HG02763 (cell line): ENCODE measurements at regions not wholly inside any gene's neighbourhood (a gene's known extent, or its start where the extent isn't known, plus 50 kb on each side); places are given as distances from the start of the nearest gene placed in this dataset.

Experiments used
- ATAC-seq: cut with Tn5 transposase; IDR thresholded peaks from one replicate; pipeline ENCODE4 v1.9.1; 2021; ENCODE audit warnings: mild to moderate bottlenecking, moderate library complexity; ENCODE audit not compliant: unreplicated experiment

DNA sequence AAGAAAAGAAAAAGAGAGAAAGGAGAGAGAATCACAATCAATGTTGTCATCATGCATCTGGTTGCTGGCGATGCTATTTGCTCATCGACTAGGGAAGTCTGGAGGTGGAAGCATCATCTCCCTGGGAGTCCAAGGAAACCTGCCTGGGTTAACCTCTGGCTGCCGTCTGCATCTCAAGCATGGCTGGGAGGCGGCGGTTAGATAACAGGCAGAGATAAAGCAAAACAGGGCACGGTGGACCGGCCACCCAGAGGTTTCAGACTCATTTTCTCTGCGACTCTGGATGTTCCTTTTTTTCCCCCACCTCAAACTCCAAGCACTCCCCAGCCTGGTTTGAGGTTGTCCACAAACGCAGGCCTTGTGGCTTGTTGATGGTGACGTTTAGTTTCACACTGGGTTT is 161.2 kb downstream of the ENGASE start:
- ATAC-seq = no peak

DNA sequence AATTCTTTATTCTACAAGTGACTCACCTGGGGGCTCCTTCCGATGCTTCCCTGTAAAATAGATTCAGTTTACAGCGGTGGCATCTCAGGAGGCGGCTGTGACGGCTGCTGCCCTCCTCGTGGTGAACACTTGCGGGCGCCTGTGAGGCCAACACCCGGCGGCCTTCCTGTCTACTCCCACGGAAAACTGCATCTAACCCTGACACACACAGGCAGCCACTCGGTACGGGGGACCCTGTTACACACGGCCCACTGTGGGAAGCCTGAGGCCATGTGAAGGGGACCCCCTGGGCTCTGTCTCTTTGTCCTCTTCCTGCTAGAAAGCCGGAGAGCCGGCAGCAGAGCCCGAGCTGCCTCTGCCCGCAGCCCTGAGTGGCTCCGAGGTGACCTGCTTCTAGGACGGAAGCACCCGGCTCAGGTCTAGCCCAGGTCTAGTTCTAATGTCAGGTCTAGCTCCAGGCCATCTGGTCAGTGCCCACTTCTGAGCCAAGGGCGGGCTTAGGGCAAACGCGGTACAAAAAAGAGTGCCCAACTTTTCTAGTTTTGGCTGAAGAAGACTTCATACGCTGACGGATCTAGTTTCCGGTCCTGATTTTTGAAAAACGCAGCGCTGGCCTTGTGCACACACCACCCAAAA is 159.4 kb downstream of the ENGASE start:
- no peak for ATAC-seq

DNA sequence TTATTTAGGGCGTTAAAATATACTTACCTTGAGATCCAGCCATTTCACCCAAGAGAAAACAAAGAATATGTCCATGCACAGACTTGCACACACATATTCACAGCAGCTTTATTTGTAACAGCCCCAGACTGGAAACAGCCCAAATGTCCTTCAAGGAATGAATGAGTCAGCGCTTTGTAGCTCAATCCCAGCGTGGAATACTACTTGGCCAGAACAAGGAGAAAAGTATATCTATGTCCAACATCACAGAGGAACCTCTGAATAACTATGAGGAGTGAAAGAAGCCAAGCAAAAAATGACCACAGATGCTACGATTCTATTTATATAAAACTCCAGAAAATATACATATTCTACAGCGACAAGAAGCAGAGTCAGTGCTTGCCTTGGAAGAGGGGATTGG is 158.3 kb downstream of the ENGASE start:
- ATAC-seq = no peak

DNA sequence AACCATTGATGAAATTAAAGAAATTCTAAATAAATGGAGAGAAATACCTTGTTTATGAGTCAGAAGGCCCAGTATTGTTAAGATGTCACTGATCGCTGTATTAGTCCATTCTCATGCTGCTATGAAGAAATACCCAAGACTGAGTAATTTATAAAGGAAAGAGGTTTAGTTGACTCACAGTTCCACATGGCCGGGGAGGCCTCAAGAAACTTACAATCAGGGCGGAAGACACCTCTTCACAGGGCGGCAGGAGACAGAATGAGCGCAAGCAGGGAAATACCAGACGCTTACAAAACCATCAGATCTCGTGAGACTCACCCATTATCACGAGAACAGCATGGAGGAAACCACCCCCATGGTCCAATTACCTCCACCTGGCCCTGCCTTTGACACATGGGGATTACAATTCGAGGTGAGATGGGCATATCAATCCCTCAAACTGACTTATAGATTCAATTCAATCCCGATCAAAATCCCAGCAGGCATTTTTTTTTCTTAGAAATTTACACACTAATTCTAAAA is 157.2 kb downstream of the ENGASE start:
- ATAC-seq = no peak

GRCh38 chr17:79230576-79230975 is 156.0 kb downstream of the ENGASE start:
- no peak for ATAC-seq

GRCh38 chr17:79226037-79226436 is 151.4 kb downstream of the ENGASE start:
- ATAC-seq = no peak

GRCh38 chr17:79224903-79225302 is 150.3 kb downstream of the ENGASE start:
- no peak for ATAC-seq

GRCh38 chr17:79224476-79224875 is 149.9 kb downstream of the ENGASE start:
- no peak for ATAC-seq

DNA sequence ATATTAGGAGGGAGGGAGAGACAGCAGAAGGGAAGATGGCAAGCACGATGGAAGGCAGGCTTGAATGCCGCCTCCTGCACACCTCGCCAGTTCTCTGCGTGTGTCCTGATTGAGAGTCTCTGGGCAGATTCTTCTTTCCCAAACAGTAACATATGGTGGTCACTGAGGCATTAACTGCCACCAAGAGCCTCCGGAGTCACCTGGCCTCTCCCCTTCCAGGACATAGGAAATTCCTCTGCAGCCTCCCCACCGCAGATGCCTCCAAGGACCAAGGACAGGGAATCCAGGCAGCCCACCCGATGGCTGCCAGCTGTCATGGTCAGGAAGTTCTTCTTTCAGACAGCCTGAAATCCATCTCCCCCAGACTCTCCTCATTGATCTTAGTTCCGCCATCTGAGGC is 149.3 kb downstream of the ENGASE start:
- no peak for ATAC-seq

DNA sequence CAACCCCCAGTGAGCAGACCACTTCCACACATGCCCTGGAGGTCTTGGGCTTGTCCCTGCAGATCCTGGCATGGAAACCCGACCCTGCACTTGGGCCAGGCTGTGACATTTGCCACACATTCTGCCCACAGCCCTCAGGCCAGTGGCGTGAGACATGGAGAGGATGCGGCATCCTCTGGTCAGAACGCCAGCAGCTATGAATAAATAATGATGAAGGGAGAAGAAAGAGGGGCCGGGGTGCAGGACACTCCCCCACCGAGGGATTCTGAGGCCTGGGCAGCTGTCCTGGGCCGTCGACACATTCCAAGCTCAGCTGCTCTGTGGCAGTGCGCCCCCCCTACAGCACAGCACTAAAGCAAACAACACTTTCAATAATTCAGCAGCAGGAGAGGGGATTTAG is 148.8 kb downstream of the ENGASE start:
- no peak for ATAC-seq

- no peak for ATAC-seq
Observed at GRCh38 chr17:79221597-79221996, 147.0 kb downstream of the ENGASE start.

GRCh38 chr17:79220713-79221291 is 146.2 kb downstream of the ENGASE start:
- ATAC-seq = no peak

DNA sequence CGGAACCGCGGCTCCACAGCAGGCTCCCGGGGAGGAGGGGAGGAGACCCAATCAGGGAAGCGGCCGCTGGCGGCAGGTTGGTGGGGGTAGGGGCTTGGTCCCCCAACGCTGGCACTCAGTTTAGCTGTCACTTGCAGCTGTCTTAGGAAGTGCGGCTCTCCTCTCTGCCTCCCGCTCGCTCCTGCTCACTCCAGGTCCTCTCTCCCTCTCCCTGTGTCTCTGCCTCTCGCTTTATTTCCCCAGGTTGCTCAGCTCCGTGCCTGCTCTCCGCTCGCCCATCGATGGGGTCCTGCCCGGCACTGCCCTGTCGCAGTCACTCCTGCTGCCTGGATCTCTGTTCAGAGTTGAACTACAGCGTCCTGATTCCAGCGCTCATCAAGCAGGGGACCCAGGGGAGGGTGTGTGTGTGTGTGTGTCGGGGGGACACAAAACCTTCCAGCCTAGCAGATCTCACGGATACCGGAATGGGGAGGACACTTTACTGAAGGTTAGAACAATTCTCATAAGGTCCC is 145.6 kb downstream of the ENGASE start:
- ATAC-seq = no peak

DNA sequence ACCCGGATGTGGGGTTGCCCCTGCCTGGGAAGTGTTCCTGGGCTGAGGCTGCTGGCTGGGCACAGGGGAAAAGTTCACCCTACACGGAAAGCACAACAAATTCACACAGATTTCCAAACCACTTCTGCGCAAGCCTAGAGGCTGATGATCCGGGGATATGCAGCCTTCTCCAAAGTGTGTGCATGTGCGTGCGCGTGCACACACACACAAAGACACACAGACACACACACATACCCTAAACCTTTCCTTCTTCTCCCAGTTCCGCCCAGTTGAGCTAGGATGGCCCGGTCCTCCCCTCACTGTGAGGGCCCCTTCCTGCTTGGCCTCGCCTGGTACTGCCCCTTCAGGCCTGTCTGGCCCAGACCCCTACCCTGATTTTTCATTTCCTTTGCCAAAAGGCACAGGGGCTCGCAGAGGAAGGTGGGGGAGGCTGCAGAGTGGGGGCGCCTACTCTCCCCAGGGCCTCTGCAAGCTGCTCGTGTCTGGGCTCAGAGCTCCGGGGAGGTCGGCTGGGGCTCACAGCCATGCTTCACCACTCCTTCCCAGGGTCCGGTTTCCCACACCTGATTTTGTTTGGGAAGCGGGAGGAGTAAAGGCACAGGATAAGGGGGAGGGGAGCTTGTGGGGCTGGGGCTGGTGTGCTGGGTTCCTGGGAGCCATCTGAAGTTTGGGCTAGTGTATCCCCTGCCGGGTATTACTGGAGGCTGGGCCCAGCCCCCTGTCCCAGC is 144.7 kb downstream of the ENGASE start:
- no peak for ATAC-seq

GRCh38 chr17:79218825-79219200 is 144.2 kb downstream of the ENGASE start:
- ATAC-seq = no peak

GRCh38 chr17:79218175-79218824 is 143.7 kb downstream of the ENGASE start:
- ATAC-seq = no peak

GRCh38 chr17:79217473-79218135 is 143.0 kb downstream of the ENGASE start:
- ATAC-seq = no peak

DNA sequence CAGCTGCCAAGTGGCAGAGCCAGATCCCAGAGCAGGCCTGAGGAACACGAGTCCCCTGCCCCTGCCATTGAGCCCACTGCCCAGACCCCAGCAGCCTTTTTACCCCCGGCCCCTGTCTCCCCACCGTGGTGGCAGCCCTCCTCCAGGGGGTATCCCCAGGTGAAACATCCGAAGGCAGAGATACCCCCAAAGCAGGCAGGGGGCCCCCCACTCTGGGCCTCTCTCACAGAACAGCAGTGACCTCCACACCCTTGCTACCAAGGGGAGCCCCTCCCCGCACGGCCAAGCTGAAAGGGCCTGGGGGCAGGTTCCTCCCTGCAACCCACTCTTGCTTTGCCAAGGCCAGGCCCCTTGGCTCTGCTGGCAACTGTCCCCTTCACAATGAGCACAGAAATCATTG is 142.2 kb downstream of the ENGASE start:
- ATAC-seq = no peak

GRCh38 chr17:79216391-79216790 is 141.8 kb downstream of the ENGASE start:
- ATAC-seq = no peak

DNA sequence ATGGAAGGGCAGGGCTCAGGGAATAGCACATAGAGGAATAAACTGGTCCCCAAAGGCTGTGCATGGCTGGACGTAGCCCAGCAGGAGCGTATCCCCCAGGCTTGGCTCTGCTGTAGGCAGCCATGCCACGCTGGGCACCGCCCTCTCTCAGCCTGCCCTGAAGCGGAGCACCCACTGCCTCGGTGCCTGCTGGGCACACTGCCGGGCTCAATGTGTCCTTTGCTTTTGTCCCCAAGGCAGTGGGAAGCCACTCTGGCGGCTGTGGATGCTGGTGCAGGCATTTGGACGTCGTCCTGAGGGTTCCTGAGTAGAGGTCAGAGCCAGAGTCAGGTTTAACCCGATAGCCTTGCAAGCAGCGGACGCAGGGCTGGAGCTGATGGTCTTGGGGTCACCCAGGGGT is 141.0 kb downstream of the ENGASE start:
- no peak for ATAC-seq
